Nephron (organoid): ENCODE measurements at regions not wholly inside any gene's neighbourhood (a gene's known extent, or its start where the extent isn't known, plus 50 kb on each side); places are given as distances from the start of the nearest gene placed in this dataset.
A peak's percentile ranks its signal among the peaks of the same experiment; 100 is the strongest.

Experiments used
- H3K27ac Mint-ChIP-seq, 3 experiments: 2 replicates each; pipeline ENCODE4 v1.8.0; 2020; ENCODE audit warnings: mixed read lengths in 3 of 3, mild to moderate bottlenecking in 2 of 3, moderate library complexity in 1 of 3
- H3K27me3 Mint-ChIP-seq: 2 replicates; pipeline ENCODE4 v1.8.0; 2021; ENCODE audit warnings: low read depth, mild to moderate bottlenecking, moderate library complexity, mixed read lengths
- H3K36me3 Mint-ChIP-seq: 2 replicates; pipeline ENCODE4 v1.8.0; 2020; ENCODE audit warnings: low read depth, mixed read lengths
- H3K4me1 Mint-ChIP-seq: 2 replicates; pipeline ENCODE4 v1.8.0; 2020; ENCODE audit warnings: mixed read lengths
- H3K4me3 Mint-ChIP-seq, 3 experiments: 2 replicates each; pipeline ENCODE4 v1.8.0; 2020; ENCODE audit warnings: mild to moderate bottlenecking in 3 of 3, mixed read lengths in 3 of 3, moderate library complexity in 2 of 3
- H3K9me3 Mint-ChIP-seq: 2 replicates; pipeline ENCODE4 v1.8.0; 2020; ENCODE audit warnings: mixed read lengths
- CTCF ChIP-seq, 3 experiments: fragments of 200-600 bp; sonication (generic); IDR thresholded peaks; one replicate each; pipeline ENCODE4 v1.5.0; 2021; ENCODE audit warnings: antibody characterized with exemption in 3 of 3; ENCODE audit not compliant: unreplicated experiment in 3 of 3

DNA sequence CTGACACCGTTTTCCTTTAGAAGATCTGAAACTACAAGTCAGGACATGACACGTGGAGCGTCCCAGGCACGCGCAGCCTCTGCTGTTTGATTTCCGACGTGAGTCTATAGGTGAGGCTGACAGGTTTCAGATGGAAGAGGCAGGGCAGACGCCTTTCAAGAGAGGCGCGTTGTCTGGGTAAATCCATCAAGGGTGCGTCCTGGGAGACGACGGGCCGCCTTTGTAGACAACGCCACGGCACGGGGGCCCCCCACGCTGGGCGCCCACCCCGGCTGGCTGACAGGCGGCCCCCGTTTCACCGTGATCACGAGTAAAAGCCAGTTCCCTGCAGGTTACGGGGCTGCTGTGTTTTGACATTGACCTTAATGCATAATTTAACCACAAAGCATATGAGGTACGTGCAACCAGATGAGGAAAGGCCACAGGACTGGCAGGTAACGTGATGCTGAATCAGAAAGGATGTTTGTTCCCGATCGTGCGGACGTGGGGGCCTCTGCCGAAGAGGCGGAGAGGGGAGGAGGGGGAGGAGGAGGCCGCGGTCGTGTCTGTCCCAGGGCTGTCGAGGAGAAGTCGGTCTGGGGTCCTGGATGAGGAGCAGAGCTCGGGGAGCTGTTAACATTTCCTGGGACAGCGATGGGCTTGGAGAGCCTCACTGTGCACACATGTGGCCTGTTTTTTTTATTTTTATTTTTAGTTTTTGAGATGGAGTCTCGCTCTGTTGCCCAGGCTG is 51.1 kb upstream of the PPP2R3B start:
- Mint-ChIP-seq H3K4me3 (no peak overlapping the region), H3K4me1 (peaks cover 6% of the 10 kb centered on the region), H3K27me3 (peaks cover 54% of the 10 kb centered on the region), H3K36me3 (no peaks in the 10 kb centered on the region), H3K9me3 (no peaks in the 10 kb centered on the region), H3K27ac (no peak overlapping the region)
- TF ChIP-seq CTCF (IDR thresholded peaks at IDR 0.05; ENCODE audit: unreplicated experiment in 3 of 3), result no peak

- peaks cover 10% of the 10 kb centered on the region for H3K4me1 Mint-ChIP-seq
- no peaks in the 10 kb centered on the region for H3K9me3 Mint-ChIP-seq
- no peak for TF ChIP-seq CTCF (IDR thresholded peaks at IDR 0.05; ENCODE audit: unreplicated experiment in 3 of 3)
- H3K36me3 Mint-ChIP-seq, result no peaks in the 10 kb centered on the region
- peaks cover 58% of the 10 kb centered on the region for H3K27me3 Mint-ChIP-seq
- H3K27ac Mint-ChIP-seq, result no peak overlapping the region
- H3K4me3 Mint-ChIP-seq, result no peak overlapping the region
These were observed 52.5 kb upstream of the PPP2R3B start for GRCh38 chrX:439241-439640.

- H3K27ac Mint-ChIP-seq, result no peak overlapping the region
- peaks cover 12% of the 10 kb centered on the region for H3K4me1 Mint-ChIP-seq
- H3K27me3 Mint-ChIP-seq, result peaks cover 62% of the 10 kb centered on the region
- no peaks in the 10 kb centered on the region for H3K9me3 Mint-ChIP-seq
- H3K4me3 Mint-ChIP-seq, result no peak overlapping the region
- TF ChIP-seq CTCF (IDR thresholded peaks at IDR 0.05; ENCODE audit: unreplicated experiment in 3 of 3), result no peak
- no peaks in the 10 kb centered on the region for H3K36me3 Mint-ChIP-seq
These were observed 53.0 kb upstream of the PPP2R3B start for GRCh38 chrX:439719-440118.

- peaks cover 2% of the 10 kb centered on the region for H3K9me3 Mint-ChIP-seq
- no peak overlapping the region for H3K4me3 Mint-ChIP-seq
- TF ChIP-seq CTCF (IDR thresholded peaks at IDR 0.05; ENCODE audit: unreplicated experiment in 3 of 3), result no peak
- peaks cover 14% of the 10 kb centered on the region for H3K4me1 Mint-ChIP-seq
- peaks cover 65% of the 10 kb centered on the region for H3K27me3 Mint-ChIP-seq
- H3K27ac Mint-ChIP-seq, result peak overlapping the region in 1 of 3 experiments; percentile 0
- H3K36me3 Mint-ChIP-seq, result no peaks in the 10 kb centered on the region
These were observed 53.9 kb upstream of the PPP2R3B start for GRCh38 chrX:440636-441035.

DNA sequence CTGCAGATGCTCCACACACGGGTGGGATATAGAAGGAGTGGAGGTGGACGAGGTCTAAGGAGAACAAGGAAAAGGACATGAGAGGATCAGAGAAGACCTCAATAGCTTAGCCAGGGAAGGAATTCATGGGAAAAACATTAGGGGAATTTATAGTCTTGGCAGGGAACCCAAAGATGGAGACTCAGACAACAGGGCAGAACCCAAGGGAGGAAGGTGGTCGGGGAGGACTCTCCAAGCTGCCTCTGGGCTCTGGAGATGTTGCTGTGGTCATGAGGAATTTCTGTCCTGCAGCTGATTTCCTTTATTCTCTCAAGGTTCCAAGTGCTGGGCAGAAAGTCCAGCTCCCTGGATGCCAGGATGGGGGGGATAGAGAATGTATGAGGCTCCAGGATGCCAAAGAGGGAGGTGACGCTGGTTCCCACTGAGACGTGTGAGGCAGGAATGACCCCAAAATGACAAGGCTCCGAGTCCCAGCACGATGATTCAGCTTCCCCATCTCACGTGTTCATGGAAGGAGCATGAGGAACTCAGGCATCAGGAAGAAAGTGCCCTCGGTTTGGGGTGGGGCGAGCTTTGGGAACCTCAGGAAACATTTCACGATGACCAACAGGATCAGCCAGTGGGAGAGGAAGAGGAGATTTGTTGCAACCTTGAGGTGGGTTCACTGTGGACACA is 57.0 kb upstream of the PPP2R3B start:
- no peaks in the 10 kb centered on the region for H3K36me3 Mint-ChIP-seq
- H3K27me3 Mint-ChIP-seq, result peaks cover 55% of the 10 kb centered on the region
- no peak for TF ChIP-seq CTCF (IDR thresholded peaks at IDR 0.05; ENCODE audit: unreplicated experiment in 3 of 3)
- H3K4me1 Mint-ChIP-seq, result peaks cover 16% of the 10 kb centered on the region
- no peak overlapping the region for H3K27ac Mint-ChIP-seq
- H3K4me3 Mint-ChIP-seq, result no peak overlapping the region
- H3K9me3 Mint-ChIP-seq, result peaks cover 2% of the 10 kb centered on the region

- no peak overlapping the region for H3K4me3 Mint-ChIP-seq
- peaks cover 2% of the 10 kb centered on the region for H3K9me3 Mint-ChIP-seq
- peaks cover 56% of the 10 kb centered on the region for H3K27me3 Mint-ChIP-seq
- peaks cover 16% of the 10 kb centered on the region for H3K4me1 Mint-ChIP-seq
- no peaks in the 10 kb centered on the region for H3K36me3 Mint-ChIP-seq
- no peak overlapping the region for H3K27ac Mint-ChIP-seq
- no peak for TF ChIP-seq CTCF (IDR thresholded peaks at IDR 0.05; ENCODE audit: unreplicated experiment in 3 of 3)
These were observed 57.6 kb upstream of the PPP2R3B start for GRCh38 chrX:444305-444704.
